NCI-H524 treated with DMSO at 0.1 percent for 48 hours (cell line): ENCODE measurements at regions not wholly inside any gene's neighbourhood (a gene's known extent, or its start where the extent isn't known, plus 50 kb on each side); places are given as distances from the start of the nearest gene placed in this dataset.
"Not testable (repeated sequence)": the region's sequence is repeated elsewhere in the genome, so short reads cannot be mapped to it uniquely, and the experiment has no call there.

Experiments
- DNase-seq: peaks from one replicate; lab custom pipeline; 2025; lab: John Stamatoyannopoulos, UW

GRCh38 chr11:33463059-33463458, 205.9 kb downstream of the HIPK3 start:
- no peak for DNase-seq

- DNase-seq: no peak
Observed at GRCh38 chr11:33461369-33462125, 204.4 kb downstream of the HIPK3 start.

- no peak for DNase-seq
Observed at GRCh38 chr11:33457948-33458347, 200.8 kb downstream of the HIPK3 start.

- DNase-seq: no peak
Observed at GRCh38 chr11:33455867-33456463, 198.8 kb downstream of the HIPK3 start.

- peak; percentile 16 for DNase-seq
Observed at GRCh38 chr11:33454264-33454663, 197.1 kb downstream of the HIPK3 start.

- DNase-seq: no peak
Observed at GRCh38 chr11:33452836-33453624, 195.8 kb downstream of the HIPK3 start.

- no peak for DNase-seq
Observed at GRCh38 chr11:33451364-33451763, 194.2 kb downstream of the HIPK3 start.

GRCh38 chr11:33449798-33450197, 192.6 kb downstream of the HIPK3 start:
- DNase-seq: no peak

GRCh38 chr11:33448461-33449130, 191.4 kb downstream of the HIPK3 start:
- DNase-seq: no peak

GRCh38 chr11:33445761-33446161, 188.6 kb downstream of the HIPK3 start:
- no peak for DNase-seq

- DNase-seq: no peak
Observed at GRCh38 chr11:33444835-33445594, 187.8 kb downstream of the HIPK3 start.

- no peak for DNase-seq
Observed at GRCh38 chr11:33443684-33444083, 186.5 kb downstream of the HIPK3 start.

- no peak for DNase-seq
Observed at GRCh38 chr11:33438301-33438700, 181.1 kb downstream of the HIPK3 start.

- no peak for DNase-seq
Observed at GRCh38 chr11:33437529-33437928, 180.3 kb downstream of the HIPK3 start.

- DNase-seq: no peak
Observed at GRCh38 chr11:33435216-33435615, 178.0 kb downstream of the HIPK3 start.

- no peak for DNase-seq
Observed at GRCh38 chr11:33434294-33434693, 177.1 kb downstream of the HIPK3 start.

GRCh38 chr11:33428435-33428834, 171.3 kb downstream of the HIPK3 start:
- DNase-seq: not testable (repeated sequence)

GRCh38 chr11:33420959-33421566, 163.9 kb downstream of the HIPK3 start:
- no peak for DNase-seq

- DNase-seq: no peak
Observed at GRCh38 chr11:33419924-33420323, 162.7 kb downstream of the HIPK3 start.

- DNase-seq: no peak
Observed at GRCh38 chr11:33417121-33417520, 159.9 kb downstream of the HIPK3 start.

- no peak for DNase-seq
Observed at GRCh38 chr11:33413301-33413700, 156.1 kb downstream of the HIPK3 start.
